IMR-90 (cell line): ENCODE measurements at regions not wholly inside any gene's neighbourhood (a gene's known extent, or its start where the extent isn't known, plus 50 kb on each side); places are given as distances from the start of the nearest gene placed in this dataset.

Experiments
- CTCF ChIP-seq: conservative IDR thresholded peaks from 2 replicates; pipeline ENCODE4 v1.5.1; 2012; ENCODE audit warnings: mild to moderate bottlenecking, low read depth, low read length, improper control_type of control experiment
- MAZ ChIP-seq: IDR thresholded peaks from 2 replicates; pipeline ENCODE4 v1.6.1; 2012; ENCODE audit warnings: low read depth, mild to moderate bottlenecking, low read length, improper control_type of control experiment, moderate library complexity, borderline replicate concordance
- POLR2A ChIP-seq: IDR thresholded peaks from 2 replicates; pipeline ENCODE4 v1.6.1; 2012; ENCODE audit warnings: mild to moderate bottlenecking, low read depth, low read length
- SMC3 ChIP-seq: fragments of 150-350 bp; IDR thresholded peaks from 2 replicates; pipeline ENCODE4 v1.6.1; 2016; ENCODE audit warnings: low read depth, mild to moderate bottlenecking, antibody characterized with exemption, low read length, moderate library complexity

- TF ChIP-seq CTCF (no peak), MAZ (no peak), SMC3 (no peak), POLR2A (no peak)
Observed at GRCh38 chr20:20929341-20929740, 176.8 kb downstream of the LINC00237 start.
